RWPE1 (cell line): ENCODE measurements at regions not wholly inside any gene's neighbourhood (a gene's known extent, or its start where the extent isn't known, plus 50 kb on each side); places are given as distances from the start of the nearest gene placed in this dataset.

Experiments
- CTCF ChIA-PET: fragments of 350-600 bp; sonication (Branson Sonifier 250); formaldehyde crosslinking; extraction: SDS; loops from one replicate; lab custom pipeline; 2021; lab: Yijun Ruan, JAX
- POLR2A ChIA-PET: fragments of 400-600 bp; formaldehyde crosslinking; extraction: SDS; loops from one replicate; lab custom pipeline; 2020; ENCODE audit warnings: antibody characterized with exemption; ENCODE audit not compliant: low non-redundant PET; lab: Yijun Ruan, JAX
- DNase-seq: peaks from one replicate; pipeline ENCODE4 v3.0.0; 2012; ENCODE audit warnings: low spot score
- H3K27ac ChIP-seq: fragments of 450-650 bp; 2 replicates; pipeline ENCODE4 v1.5.1; 2017
- TF ChIP-seq, protein P1 (sequence below): fragments of 450-650 bp; conservative IDR thresholded peaks from 2 replicates; pipeline ENCODE4 v1.5.1; 2017; ENCODE audit warnings: low read depth, mild to moderate bottlenecking

DNA sequence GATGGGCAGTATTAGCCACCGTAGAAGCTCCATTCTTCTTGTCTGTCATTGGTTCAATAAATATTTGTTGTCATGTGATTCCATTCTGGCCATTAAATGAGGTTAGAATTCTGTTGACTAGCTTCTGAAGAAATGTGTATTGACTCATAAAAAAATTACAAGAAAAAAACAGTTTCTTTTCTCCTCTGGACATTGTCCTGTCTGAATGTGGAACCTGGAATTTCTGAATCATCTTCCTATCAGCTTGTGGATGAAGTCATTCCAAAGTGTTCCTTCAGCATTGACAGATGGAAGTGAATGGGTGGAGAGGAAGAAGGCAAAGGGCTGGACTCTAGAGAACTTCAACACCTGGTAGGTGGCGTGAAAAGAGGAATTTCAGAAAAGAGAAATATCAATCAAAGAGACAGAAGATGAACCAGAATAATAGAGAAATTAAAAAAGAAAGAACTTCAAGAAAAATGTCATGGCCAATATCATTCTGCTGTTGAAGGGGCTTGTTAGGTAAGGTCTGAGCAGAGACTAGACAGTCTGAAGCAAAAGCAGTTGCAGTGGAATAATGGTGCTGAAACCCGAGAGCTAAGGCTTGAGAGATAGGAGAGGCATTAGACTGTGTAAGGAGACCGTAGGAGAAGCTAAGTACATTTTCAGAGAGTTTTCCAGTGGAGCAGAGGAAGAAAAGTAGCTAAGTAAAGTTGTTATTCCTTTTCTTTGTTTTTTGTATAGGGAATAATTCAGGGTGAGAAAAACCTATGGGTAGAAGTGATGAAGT is 806.6 kb downstream of the SQOR start:
- ChIA-PET CTCF (interaction anchor here (0.6 kb wide), 1 partner anchor 1595 kb away, joined by 3 read pairs; no protein-coding TSS in a partner anchor), POLR2A (no interaction called here)
- TF ChIP-seq, protein P1, sequence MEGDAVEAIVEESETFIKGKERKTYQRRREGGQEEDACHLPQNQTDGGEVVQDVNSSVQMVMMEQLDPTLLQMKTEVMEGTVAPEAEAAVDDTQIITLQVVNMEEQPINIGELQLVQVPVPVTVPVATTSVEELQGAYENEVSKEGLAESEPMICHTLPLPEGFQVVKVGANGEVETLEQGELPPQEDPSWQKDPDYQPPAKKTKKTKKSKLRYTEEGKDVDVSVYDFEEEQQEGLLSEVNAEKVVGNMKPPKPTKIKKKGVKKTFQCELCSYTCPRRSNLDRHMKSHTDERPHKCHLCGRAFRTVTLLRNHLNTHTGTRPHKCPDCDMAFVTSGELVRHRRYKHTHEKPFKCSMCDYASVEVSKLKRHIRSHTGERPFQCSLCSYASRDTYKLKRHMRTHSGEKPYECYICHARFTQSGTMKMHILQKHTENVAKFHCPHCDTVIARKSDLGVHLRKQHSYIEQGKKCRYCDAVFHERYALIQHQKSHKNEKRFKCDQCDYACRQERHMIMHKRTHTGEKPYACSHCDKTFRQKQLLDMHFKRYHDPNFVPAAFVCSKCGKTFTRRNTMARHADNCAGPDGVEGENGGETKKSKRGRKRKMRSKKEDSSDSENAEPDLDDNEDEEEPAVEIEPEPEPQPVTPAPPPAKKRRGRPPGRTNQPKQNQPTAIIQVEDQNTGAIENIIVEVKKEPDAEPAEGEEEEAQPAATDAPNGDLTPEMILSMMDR, result no peak
- DNase-seq, result no peak
- H3K27ac ChIP-seq, result no peak overlapping the region

- no peak overlapping the region for H3K27ac ChIP-seq
- DNase-seq, result no peak
- TF ChIP-seq, protein P1, result no peak
Measured at GRCh38 chr15:46442184-46442583, 807.4 kb downstream of the SQOR start.

DNA sequence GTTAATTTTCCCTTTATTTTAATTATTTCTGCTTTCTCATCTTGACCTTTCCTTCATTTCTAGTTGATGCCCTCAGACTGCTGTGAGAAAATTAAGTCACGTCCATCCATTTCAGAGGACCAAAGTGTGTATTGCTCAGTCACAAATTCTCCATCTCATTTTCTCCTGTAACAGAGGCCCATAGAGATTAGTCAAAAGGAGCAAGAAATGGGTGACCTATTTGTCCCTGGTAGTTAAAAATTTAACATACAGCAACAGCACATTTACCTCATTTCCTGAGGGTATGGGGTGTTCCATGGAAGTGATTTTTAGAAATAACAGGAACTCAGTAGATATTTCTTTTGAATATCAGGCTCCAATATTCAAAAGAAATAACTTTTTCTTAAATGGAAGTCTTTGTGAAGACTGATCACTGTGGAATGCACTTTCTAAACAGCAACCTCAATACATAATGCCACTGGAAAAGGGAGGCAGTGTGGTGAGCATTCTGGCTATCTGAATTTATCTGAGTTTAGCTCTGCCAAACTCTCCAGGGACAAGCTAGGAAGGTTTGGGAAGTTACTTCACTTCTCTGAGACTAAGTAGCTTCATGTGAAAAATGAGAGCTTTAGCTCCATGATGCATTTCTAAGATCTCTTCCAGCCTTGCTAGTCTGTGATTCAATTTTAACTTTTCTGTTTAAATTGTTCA is 808.2 kb downstream of the SQOR start:
- no peak for DNase-seq
- TF ChIP-seq, protein P1, result no peak
- POLR2A ChIA-PET, result no interaction called here

More at GRCh38 chr15:46442184-46442583, 807.4 kb downstream of the SQOR start:
- POLR2A ChIA-PET, result no interaction called here
- CTCF ChIA-PET, result no interaction called here

DNA sequence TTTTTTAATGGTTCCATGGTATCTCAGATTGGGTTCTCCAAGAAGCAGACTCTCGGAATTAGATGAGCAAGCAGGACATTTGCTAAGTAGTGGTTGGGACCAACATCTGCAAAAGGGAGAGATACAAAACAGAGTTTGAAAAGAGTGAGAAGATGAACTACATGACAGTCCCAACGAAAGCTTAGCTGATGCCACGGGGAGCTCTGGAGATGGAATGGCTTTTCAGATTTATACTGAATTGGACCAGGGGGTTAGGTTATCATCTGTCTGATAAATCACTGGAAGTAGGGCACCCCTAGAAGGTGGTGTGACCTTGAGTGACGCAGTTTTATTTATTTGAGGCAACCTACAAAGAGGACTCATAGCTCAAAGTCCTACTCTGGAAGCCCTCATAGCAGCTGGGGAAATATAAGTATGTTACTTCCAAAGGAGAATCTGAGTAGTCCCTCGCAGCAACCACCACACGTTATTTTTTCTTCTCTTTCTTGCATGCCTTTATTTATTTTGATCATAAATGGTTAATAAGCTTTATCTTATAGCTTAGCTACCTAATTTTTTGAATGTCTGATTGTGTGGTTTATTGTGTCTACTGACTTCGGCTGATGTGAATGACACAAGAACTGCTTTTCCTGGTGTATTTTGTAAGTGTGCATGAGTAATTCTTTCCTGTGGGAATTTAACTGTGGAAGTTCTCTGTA is 815.4 kb downstream of the SQOR start:
- H3K27ac ChIP-seq, result no peak overlapping the region
- DNase-seq, result no peak
- ChIA-PET POLR2A (no interaction called here), CTCF (no interaction called here)
- TF ChIP-seq, protein P1, result no peak

More for the DNA sequence above, 808.2 kb downstream of the SQOR start:
- CTCF ChIA-PET, result no interaction called here
- H3K27ac ChIP-seq, result no peak overlapping the region

DNA sequence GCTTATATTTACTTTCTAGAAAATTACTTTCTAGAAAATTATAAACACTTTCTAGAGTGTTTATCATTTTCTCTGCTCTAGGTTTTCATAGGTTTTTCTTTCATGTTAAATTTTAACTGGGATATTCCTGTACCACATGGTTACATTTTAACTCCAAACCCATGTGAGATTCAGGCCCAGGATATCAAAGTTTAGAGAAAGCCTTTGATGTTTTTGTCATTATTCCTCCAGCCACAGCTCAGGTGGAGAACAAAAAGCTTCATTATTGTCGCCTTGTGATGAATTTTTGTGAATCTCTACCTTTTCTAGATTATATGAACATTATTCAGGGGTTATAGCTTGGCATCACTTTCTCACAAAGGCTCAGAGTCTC is 816.0 kb downstream of the SQOR start:
- ChIA-PET POLR2A (no interaction called here), CTCF (no interaction called here)

More for the DNA sequence above, 816.0 kb downstream of the SQOR start:
- DNase-seq, result no peak
- TF ChIP-seq, protein P1, result no peak
- H3K27ac ChIP-seq, result no peak overlapping the region
